Brain microvascular endothelial cell (primary cell): ENCODE measurements at regions not wholly inside any gene's neighbourhood (a gene's known extent, or its start where the extent isn't known, plus 50 kb on each side); places are given as distances from the start of the nearest gene placed in this dataset.

Source experiments
- DNase-seq: peaks from one replicate; pipeline ENCODE4 v3.0.0-alpha.2; 2020
- H3K27ac ChIP-seq: fragments of 250-450 bp; sonication (Bioruptor Pico); 2 replicates; pipeline ENCODE4 v1.5.1; 2020; ENCODE audit warnings: mild to moderate bottlenecking, moderate library complexity
- H3K27me3 ChIP-seq: fragments of 250-450 bp; sonication (Bioruptor Pico); replicated peaks from 2 replicates; pipeline ENCODE4 v1.5.1; 2020; ENCODE audit warnings: mild to moderate bottlenecking
- H3K36me3 ChIP-seq: fragments of 250-450 bp; sonication (Bioruptor Pico); replicated peaks from 2 replicates; pipeline ENCODE4 v1.5.1; 2020; ENCODE audit warnings: mild to moderate bottlenecking
- H3K4me3 ChIP-seq: 2 replicates; pipeline ENCODE4 v1.5.1; 2011; ENCODE audit warnings: low read depth, mild to moderate bottlenecking, control low read depth, low read length, moderate library complexity
- in situ Hi-C: cut with HindIII; loops from 2 replicates; pipeline ENCODE4 v1.10.0; 2017; ENCODE audit warnings: low sequenced_read_pairs, low pct_ligation_motif_present
- TF ChIP-seq, protein P1 (sequence below): IDR thresholded peaks from 2 replicates; pipeline ENCODE4 v1.5.1; 2011; ENCODE audit warnings: low read depth, mild to moderate bottlenecking, moderate library complexity, low read length, control low read depth, inconsistent platforms; ENCODE audit errors: missing control alignments

DNA sequence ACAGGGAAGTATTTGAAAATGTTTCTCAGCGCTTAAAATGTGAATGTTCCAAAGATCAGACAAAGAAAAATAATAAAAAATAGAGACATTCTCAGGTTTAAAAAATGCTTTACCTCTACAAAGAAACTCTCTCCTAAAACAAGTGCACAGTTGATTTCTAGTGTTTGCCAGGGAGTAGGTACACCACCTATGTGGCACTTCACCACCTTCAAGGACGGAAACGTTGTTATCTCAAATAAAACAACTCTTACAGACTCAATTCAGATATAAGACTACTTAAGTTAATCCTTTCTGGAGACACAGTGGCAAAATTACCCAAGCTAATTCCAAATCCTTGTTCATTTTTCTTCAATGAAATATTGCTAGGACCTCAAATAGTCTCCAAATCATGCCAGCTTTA lies 286.4 kb upstream of the ISL1 start:
- H3K27ac ChIP-seq: no peak overlapping the region
- no peaks in the 10 kb centered on the region for H3K36me3 ChIP-seq
- TF ChIP-seq, protein P1, sequence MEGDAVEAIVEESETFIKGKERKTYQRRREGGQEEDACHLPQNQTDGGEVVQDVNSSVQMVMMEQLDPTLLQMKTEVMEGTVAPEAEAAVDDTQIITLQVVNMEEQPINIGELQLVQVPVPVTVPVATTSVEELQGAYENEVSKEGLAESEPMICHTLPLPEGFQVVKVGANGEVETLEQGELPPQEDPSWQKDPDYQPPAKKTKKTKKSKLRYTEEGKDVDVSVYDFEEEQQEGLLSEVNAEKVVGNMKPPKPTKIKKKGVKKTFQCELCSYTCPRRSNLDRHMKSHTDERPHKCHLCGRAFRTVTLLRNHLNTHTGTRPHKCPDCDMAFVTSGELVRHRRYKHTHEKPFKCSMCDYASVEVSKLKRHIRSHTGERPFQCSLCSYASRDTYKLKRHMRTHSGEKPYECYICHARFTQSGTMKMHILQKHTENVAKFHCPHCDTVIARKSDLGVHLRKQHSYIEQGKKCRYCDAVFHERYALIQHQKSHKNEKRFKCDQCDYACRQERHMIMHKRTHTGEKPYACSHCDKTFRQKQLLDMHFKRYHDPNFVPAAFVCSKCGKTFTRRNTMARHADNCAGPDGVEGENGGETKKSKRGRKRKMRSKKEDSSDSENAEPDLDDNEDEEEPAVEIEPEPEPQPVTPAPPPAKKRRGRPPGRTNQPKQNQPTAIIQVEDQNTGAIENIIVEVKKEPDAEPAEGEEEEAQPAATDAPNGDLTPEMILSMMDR: no peak
- no peaks in the 10 kb centered on the region for H3K27me3 ChIP-seq
- no peak for DNase-seq
- in situ Hi-C loops: no loop called here
- H3K4me3 ChIP-seq: no peak overlapping the region

DNA sequence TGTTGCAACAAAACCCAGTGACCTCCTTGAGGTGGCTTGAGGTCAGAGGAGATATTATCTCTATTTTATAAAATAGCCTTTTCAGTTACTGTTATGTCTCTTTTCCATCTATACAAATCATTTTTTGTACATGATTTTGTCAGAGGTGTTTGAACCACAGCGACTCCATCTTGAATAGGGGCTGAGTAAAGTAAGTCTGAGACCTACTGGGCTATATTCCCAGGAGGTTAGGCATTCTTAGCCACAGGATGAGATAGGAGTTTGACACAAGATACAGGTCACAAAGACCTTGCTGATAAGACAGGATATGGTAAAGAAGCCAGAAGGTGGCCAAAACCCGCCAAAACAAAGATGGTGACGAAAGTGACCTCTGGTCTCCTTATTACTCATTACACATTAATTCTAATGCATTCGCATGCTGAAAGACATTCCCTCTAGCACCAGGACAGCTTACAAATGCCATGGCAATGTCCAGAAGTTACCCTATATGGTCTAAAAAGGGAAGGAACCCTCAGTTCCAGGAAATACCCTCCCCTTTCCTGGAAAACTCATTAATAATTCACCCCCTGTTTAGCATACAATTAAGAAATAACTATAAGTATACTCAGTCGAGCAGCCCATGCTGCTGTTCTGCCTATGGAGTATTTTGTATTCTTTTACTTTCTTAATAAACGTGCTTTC lies 283.9 kb upstream of the ISL1 start:
- no peak for DNase-seq
- in situ Hi-C loops: no loop called here
- H3K27me3 ChIP-seq: no peaks in the 10 kb centered on the region
- no peak overlapping the region for H3K27ac ChIP-seq
- H3K36me3 ChIP-seq: no peaks in the 10 kb centered on the region
- TF ChIP-seq, protein P1: no peak
- H3K4me3 ChIP-seq: no peak overlapping the region

DNA sequence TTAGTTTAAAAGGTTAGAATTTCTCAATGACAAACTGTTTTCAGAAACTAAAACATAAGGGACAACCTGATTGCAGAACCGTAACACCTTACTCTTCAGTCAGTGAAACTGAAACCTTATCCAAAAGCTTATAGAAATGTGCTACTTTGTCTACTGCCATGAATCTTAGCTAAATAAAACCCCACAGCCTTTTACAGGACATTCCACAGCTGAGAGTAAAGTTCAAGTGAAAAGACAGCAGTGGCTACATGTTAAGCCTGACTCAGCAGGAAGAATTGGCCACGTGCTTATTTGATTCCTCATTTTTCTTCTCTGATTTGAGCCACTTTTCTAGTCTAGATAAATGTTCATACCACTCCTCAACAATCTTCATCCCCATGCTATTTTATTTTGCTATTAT lies 278.7 kb upstream of the ISL1 start:
- in situ Hi-C loops: no loop called here
- Histone ChIP-seq H3K36me3 (no peaks in the 10 kb centered on the region), H3K27ac (no peak overlapping the region), H3K4me3 (no peak overlapping the region), H3K27me3 (no peaks in the 10 kb centered on the region)
- DNase-seq: no peak
- TF ChIP-seq, protein P1: no peak

DNA sequence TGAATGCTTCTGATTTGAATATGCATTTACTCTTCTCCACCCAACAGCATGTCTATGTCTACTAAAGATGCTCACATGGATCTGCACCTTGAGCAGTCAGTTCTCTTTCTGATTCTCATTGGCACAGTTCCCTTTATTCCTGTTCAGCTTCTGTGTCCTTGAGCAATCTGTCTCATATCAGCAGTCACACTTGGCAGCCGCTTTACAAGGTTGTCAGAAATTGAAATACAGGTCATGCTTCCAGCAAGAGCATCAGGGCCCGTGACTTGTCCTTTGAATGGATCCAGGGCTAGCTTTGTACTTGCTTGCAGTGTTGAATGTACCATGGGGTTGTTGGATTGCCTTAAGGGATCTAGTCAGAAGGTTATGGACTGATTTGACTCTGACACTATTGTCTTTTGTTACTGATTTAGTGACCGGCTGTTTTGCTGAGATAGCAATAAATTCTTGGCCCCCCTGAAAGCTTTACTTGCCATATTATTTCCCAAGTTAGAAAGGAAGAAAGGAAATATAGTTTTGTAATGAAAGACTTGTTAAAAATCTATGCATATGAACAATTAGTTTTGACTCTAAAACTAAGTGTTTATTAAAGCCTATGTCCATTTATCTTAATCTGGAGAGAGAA lies 273.4 kb upstream of the ISL1 start:
- in situ Hi-C loops: no loop called here
- Histone ChIP-seq H3K36me3 (no peaks in the 10 kb centered on the region), H3K27me3 (no peaks in the 10 kb centered on the region), H3K4me3 (no peak overlapping the region), H3K27ac (no peak overlapping the region)
- no peak for DNase-seq
- TF ChIP-seq, protein P1: no peak

DNA sequence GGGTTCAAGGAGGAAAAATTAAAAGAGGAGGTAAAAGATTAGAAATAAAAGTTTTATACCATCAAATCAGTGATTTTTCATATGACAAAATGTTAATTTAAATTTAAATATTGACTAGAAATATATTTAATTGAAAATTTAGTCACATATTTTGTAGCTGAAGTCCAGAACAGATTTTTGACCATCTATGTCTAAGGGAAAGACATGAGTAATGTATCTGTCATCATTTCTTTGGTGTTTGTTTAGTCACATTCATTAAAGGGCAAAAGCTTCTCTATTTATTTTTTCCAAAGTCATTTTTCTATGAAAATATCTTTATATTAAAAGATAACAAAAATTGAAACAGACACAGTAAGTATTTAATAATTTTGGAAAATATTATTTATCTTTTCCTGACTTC lies 252.0 kb upstream of the ISL1 start:
- Histone ChIP-seq H3K27me3 (no peaks in the 10 kb centered on the region), H3K27ac (no peak overlapping the region), H3K4me3 (no peak overlapping the region), H3K36me3 (no peaks in the 10 kb centered on the region)
- DNase-seq: no peak
- in situ Hi-C loops: no loop called here
- TF ChIP-seq, protein P1: no peak

DNA sequence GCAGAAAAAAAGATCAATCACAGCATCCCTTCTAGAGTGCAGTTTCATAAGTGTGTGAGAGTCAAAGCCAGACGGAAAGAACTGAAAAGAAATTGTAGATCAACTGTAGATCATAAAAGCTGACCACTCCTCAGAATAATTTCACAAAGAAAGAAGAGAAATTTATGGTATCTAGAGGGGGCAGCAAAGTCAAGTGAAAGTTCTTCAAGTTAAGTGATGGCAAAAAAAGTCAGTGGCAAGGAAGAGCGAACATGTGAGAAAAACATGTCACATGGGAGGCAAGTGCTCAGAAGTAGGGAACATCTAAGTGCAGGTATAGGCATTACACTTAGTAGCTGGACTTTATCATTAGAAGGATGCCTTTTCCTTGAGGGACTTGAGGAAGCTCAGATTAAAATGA lies 245.1 kb upstream of the ISL1 start:
- H3K36me3 ChIP-seq: no peaks in the 10 kb centered on the region
- in situ Hi-C loops: no loop called here
- H3K27me3 ChIP-seq: no peaks in the 10 kb centered on the region
- no peak overlapping the region for H3K27ac ChIP-seq
- DNase-seq: no peak
- no peak overlapping the region for H3K4me3 ChIP-seq
- TF ChIP-seq, protein P1: no peak
